ENCODE measurements at regions not wholly inside any gene's neighbourhood (a gene's known extent, or its start where the extent isn't known, plus 50 kb on each side); places are given as distances from the start of the nearest gene placed in this dataset.

DNA sequence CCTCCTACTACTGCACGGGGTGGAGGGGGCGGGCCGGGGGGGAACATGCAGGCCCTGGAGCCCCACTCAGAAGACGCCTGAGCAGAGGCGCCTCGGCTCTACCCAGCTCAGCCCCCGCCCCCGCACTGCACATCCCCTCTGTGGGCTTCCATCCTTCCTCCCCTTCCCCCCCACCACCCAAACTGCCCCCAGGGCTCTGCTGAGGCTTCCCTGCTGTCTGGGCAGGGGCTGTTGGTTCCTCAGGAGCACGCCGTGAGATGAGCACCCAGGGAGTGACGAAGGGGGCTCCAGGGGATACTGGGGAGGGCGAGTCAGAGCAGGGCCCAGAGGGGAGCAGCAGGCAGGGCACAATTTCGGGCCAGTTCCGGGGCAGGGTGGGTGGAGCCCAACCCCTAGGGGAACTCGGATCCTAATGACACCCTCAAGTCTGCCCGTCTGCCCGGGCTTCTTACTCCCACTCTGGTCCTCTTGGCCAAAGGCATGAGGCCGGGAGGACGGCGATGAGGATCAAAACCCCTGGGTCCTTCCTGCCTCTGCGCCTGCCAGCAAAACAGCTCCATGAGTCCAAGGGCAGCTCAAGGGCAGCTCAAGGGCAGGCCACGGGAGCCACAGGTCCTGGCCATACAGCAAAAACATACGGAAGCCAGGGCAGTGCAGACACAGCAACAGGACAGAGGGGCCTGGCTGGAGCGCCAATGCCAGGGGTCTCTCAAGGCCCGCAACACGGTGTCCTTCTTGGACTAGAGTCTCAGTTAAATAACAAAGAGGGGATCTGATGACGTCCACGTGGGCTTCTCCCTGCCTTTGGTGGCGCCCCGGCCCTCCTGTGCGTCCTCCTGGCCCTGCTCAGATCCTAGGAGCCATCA is 200.9 kb downstream of the AUH start:
- Mint-ChIP-seq H3K4me3 (peak overlapping the region; percentile 35), H3K27ac (peak overlapping the region; percentile 96), H3K36me3 (ENCODE audit: low read depth) (peaks cover 12% of the 10 kb centered on the region), H3K27me3 (no peaks in the 10 kb centered on the region), H3K4me1 (ENCODE audit: low read depth) (peaks cover 65% of the 10 kb centered on the region), H3K9me3 (no peaks in the 10 kb centered on the region)
- ATAC-seq (no peak), DNase-seq (peak; percentile 33)
- intact Hi-C loops (cut with micrococcal nuclease), result loop anchor here (5.0 kb wide), 1 partner anchor 46 kb away; no protein-coding TSS in a partner anchor
- POLR2A ChIA-PET, result interaction anchor here (0.6 to 7.2 kb wide), 7 partner anchors 10 to 239 kb away, joined by 3 to 87 read pairs (median 3); no protein-coding TSS in a partner anchor
- CTCF ChIA-PET, result interaction anchor here (1.5 kb wide), 1 partner anchor 9 kb away, joined by 4 read pairs; no protein-coding TSS in a partner anchor
- TF ChIP-seq, protein P1, sequence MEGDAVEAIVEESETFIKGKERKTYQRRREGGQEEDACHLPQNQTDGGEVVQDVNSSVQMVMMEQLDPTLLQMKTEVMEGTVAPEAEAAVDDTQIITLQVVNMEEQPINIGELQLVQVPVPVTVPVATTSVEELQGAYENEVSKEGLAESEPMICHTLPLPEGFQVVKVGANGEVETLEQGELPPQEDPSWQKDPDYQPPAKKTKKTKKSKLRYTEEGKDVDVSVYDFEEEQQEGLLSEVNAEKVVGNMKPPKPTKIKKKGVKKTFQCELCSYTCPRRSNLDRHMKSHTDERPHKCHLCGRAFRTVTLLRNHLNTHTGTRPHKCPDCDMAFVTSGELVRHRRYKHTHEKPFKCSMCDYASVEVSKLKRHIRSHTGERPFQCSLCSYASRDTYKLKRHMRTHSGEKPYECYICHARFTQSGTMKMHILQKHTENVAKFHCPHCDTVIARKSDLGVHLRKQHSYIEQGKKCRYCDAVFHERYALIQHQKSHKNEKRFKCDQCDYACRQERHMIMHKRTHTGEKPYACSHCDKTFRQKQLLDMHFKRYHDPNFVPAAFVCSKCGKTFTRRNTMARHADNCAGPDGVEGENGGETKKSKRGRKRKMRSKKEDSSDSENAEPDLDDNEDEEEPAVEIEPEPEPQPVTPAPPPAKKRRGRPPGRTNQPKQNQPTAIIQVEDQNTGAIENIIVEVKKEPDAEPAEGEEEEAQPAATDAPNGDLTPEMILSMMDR (IDR thresholded peaks at IDR 0.05), result no peak

DNA sequence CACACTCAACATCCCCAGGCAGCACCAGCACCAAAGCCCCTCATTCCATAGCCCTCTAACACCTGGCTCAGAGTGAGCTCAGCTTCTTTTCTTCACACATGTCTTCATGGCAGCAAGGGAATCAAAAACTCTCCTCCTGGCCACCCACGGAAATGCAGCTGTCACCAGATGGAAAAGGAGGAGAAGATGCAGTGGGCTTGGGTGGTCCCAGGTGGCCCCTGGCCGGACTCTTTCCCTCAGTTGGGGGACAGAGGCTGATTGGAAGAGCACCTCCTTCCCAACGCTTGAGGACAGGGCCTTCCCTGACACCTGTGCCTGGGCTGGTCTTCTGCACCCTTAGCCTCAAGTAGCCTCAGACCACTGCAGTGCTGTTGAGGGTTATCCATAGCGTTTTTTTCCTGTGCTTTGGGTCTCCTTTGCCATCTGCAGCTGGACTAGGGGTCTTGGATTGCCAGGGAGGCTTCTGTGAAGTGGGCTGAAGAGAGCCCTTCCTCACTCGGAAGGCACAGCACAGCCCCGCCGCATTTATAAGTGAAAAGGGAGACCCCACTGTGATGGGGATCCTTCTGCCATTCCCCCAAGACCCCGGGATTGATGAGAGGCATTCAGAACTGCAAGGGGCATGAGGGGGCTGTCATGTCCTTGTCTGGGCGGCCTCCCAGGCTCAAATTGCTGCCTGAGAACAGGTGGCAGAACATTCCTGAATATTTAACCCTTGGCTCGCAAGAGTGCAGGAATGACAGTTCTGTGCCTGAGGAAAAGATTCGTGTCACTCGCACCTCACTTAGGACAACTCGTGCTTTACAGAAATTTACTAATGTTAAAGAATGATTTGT is 200.0 kb downstream of the AUH start:
- intact Hi-C loops (cut with micrococcal nuclease), result loop anchor here (5.0 kb wide), 1 partner anchor 46 kb away; no protein-coding TSS in a partner anchor
- CTCF ChIA-PET, result interaction anchor here (0.6 kb wide), 2 partner anchors 12 to 125 kb away, joined by 3 to 4 read pairs; no protein-coding TSS in a partner anchor
- DNase-seq, result no peak
- H3K27me3 Mint-ChIP-seq, result no peaks in the 10 kb centered on the region
- POLR2A ChIA-PET, result interaction anchor here (0.7 to 7.2 kb wide), 6 partner anchors 11 to 32 kb away, joined by 3 to 87 read pairs (median 6); no protein-coding TSS in a partner anchor
- H3K4me3 Mint-ChIP-seq, result peak overlapping the region; percentile 71
- TF ChIP-seq, protein P1 (IDR thresholded peaks at IDR 0.05), result no peak
- peak overlapping the region; percentile 96 for H3K27ac Mint-ChIP-seq
- ATAC-seq, result no peak
- H3K9me3 Mint-ChIP-seq, result no peaks in the 10 kb centered on the region
- peaks cover 62% of the 10 kb centered on the region for H3K4me1 Mint-ChIP-seq (ENCODE audit: low read depth)
- H3K36me3 Mint-ChIP-seq (ENCODE audit: low read depth), result peaks cover 6% of the 10 kb centered on the region

DNA sequence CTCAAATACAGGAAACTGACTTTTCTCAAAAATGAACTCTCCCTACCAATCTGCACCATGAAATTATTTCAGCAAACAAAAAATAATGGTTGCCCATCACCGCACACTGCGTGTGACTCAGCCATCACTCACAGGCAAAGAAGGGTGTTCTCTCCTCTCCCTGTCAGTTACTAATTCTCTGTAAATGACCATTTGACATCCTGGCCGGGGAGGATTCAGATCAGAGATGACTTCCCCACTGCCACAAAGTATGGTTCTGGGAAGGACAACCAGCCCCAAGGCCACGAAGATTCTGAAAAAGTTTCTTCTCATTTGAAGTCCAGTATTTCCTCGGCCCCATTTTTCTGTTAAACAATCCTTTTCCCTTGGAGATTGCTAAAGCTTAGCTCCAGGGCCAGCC is 199.4 kb downstream of the AUH start:
- ChIA-PET CTCF (interaction anchor here (0.6 kb wide), 2 partner anchors 12 to 125 kb away, joined by 3 to 4 read pairs; no protein-coding TSS in a partner anchor), POLR2A (interaction anchor here (1.0 to 7.2 kb wide), 4 partner anchors 8 to 31 kb away, joined by 5 to 87 read pairs (median 22); no protein-coding TSS in a partner anchor)
- peak; percentile 72 for DNase-seq
- H3K4me1 Mint-ChIP-seq (ENCODE audit: low read depth), result peaks cover 63% of the 10 kb centered on the region
- peak overlapping the region; percentile 96 for H3K27ac Mint-ChIP-seq
- no peaks in the 10 kb centered on the region for H3K9me3 Mint-ChIP-seq
- H3K36me3 Mint-ChIP-seq (ENCODE audit: low read depth), result peaks cover 3% of the 10 kb centered on the region
- H3K27me3 Mint-ChIP-seq, result no peaks in the 10 kb centered on the region
- TF ChIP-seq, protein P1 (IDR thresholded peaks at IDR 0.05), result no peak
- intact Hi-C loops (cut with micrococcal nuclease), result loop anchor here (5.0 kb wide), 1 partner anchor 45 kb away; no protein-coding TSS in a partner anchor
- peak overlapping the region; percentile 71 for H3K4me3 Mint-ChIP-seq
- peak; percentile 32 for ATAC-seq

DNA sequence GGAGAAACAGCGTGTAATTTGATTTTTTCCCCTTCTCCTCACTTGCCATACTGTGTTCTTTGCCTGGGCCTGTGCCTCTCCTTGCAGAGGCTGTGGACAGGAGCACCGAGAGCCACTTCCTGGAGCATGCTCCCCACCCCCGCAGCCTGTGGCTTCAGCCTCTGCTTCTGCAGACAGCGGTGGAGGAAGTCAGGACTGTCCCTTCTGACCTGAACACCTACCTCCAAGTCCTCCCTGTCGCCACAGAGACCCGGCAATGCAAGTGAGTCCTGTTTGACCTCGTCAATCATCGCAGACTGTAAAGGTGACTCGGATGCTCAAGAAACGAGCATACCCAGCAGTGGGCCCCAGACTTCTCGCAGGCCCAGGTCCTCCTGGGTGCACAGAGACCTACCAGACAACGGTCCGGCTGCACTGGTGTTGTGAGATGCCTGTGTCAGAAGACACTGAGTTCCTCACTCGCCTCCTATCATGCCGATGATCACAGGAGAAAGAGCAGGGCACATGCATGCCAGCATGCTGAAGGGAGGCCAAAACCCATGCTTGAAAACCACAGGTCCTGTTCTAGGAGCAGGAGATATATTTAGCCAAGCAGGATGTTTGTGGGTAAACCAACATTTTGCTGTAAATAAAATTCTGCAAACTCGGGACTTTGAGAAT is 198.8 kb downstream of the AUH start:
- H3K9me3 Mint-ChIP-seq, result no peaks in the 10 kb centered on the region
- ATAC-seq (peak; percentile 43), DNase-seq (peak; percentile 92)
- no peaks in the 10 kb centered on the region for H3K27me3 Mint-ChIP-seq
- intact Hi-C loops (cut with micrococcal nuclease), result loop anchor here (5.0 kb wide), 1 partner anchor 44 kb away; no protein-coding TSS in a partner anchor
- peaks cover 3% of the 10 kb centered on the region for H3K36me3 Mint-ChIP-seq (ENCODE audit: low read depth)
- ChIA-PET CTCF (interaction anchor here (0.6 to 4.5 kb wide), 8 partner anchors 11 to 263 kb away, joined by 3 to 20 read pairs (median 6); no protein-coding TSS in a partner anchor), POLR2A (interaction anchor here (1.0 to 7.2 kb wide), 8 partner anchors 8 to 62 kb away, joined by 4 to 87 read pairs (median 10); no protein-coding TSS in a partner anchor)
- TF ChIP-seq, protein P1 (IDR thresholded peaks at IDR 0.05), result no peak
- peaks cover 64% of the 10 kb centered on the region for H3K4me1 Mint-ChIP-seq (ENCODE audit: low read depth)
- peak overlapping the region; percentile 96 for H3K27ac Mint-ChIP-seq
- H3K4me3 Mint-ChIP-seq, result peak overlapping the region; percentile 71

Measured in activated CD8-positive, alpha-beta T cell treated with anti-CD3 and anti-CD28 coated beads for 36 hours (primary cell).